ENCODE measurements at regions not wholly inside any gene's neighbourhood (a gene's known extent, or its start where the extent isn't known, plus 50 kb on each side); places are given as distances from the start of the nearest gene placed in this dataset.

GRCh38 chr13:105370011-105370650 is 1165.3 kb downstream of the EFNB2 start:
- TF ChIP-seq POLR2A (IDR thresholded peaks at IDR 0.05; ENCODE audit: low read depth, low read length) (no peak), FOS (IDR thresholded peaks at IDR 0.05; ENCODE audit: low read depth, low read length) (no peak), USF2 (IDR thresholded peaks at IDR 0.05; ENCODE audit: low read depth, low read length) (no peak), MAFK (IDR thresholded peaks at IDR 0.05; ENCODE audit: low read depth, low read length) (no peak), RAD21 (IDR thresholded peaks at IDR 0.05; ENCODE audit: low read length) (no peak), NFE2L2 (IDR thresholded peaks at IDR 0.05; ENCODE audit: low read depth, low read length) (no peak), CHD1 (IDR thresholded peaks at IDR 0.05; ENCODE audit: low read depth, low read length) (no peak), CEBPB (IDR thresholded peaks at IDR 0.05; ENCODE audit: low read depth, low read length) (no peak), SMC3 (IDR thresholded peaks at IDR 0.05; ENCODE audit: low read depth, low read length) (no peak), MXI1 (IDR thresholded peaks at IDR 0.05; ENCODE audit: borderline replicate concordance, low read depth, low read length) (no peak)
- TF ChIP-seq, protein P1, sequence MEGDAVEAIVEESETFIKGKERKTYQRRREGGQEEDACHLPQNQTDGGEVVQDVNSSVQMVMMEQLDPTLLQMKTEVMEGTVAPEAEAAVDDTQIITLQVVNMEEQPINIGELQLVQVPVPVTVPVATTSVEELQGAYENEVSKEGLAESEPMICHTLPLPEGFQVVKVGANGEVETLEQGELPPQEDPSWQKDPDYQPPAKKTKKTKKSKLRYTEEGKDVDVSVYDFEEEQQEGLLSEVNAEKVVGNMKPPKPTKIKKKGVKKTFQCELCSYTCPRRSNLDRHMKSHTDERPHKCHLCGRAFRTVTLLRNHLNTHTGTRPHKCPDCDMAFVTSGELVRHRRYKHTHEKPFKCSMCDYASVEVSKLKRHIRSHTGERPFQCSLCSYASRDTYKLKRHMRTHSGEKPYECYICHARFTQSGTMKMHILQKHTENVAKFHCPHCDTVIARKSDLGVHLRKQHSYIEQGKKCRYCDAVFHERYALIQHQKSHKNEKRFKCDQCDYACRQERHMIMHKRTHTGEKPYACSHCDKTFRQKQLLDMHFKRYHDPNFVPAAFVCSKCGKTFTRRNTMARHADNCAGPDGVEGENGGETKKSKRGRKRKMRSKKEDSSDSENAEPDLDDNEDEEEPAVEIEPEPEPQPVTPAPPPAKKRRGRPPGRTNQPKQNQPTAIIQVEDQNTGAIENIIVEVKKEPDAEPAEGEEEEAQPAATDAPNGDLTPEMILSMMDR (conservative IDR thresholded peaks at IDR 0.05; ENCODE audit: low read depth, low read length) = no peak

Measured in IMR-90 (cell line).